Astrocyte (in vitro differentiated cells and primary cell): ENCODE measurements at regions not wholly inside any gene's neighbourhood (a gene's known extent, or its start where the extent isn't known, plus 50 kb on each side); places are given as distances from the start of the nearest gene placed in this dataset.
"Not testable (repeated sequence)": the region's sequence is repeated elsewhere in the genome, so short reads cannot be mapped to it uniquely, and the experiment has no call there.

ENCODE experiments used
- DNase-seq: peaks from one replicate; pipeline ENCODE4 v3.0.0-alpha.2; 2010; ENCODE audit warnings: low read depth
- FAIRE-seq: peaks from 2 replicates; lab custom pipeline; 2011; peaks lifted over from hg19 to GRCh38; lab: Jason Lieb, UNC
- H2AFZ ChIP-seq: 2 replicates; pipeline ENCODE4 v1.6.0; 2012; ENCODE audit warnings: low read depth, low read length, inconsistent platforms
- H3K27ac ChIP-seq: 2 replicates; pipeline ENCODE4 v1.5.1; 2011; ENCODE audit warnings: low read depth, low read length, inconsistent platforms
- H3K27me3 ChIP-seq: 2 replicates; pipeline ENCODE4 v1.6.0; 2011; ENCODE audit warnings: low read length, inconsistent platforms; ENCODE audit not compliant: insufficient read depth
- H3K36me3 ChIP-seq: 2 replicates; pipeline ENCODE4 v1.5.1; 2011; ENCODE audit warnings: low read length, inconsistent platforms; ENCODE audit not compliant: insufficient read depth
- H3K4me1 ChIP-seq: 2 replicates; pipeline ENCODE4 v1.5.1; 2011; ENCODE audit warnings: low read length, inconsistent platforms; ENCODE audit not compliant: insufficient read depth
- H3K4me2 ChIP-seq: 2 replicates; pipeline ENCODE4 v1.6.0; 2012; ENCODE audit warnings: low read length, inconsistent platforms
- H3K4me3 ChIP-seq: 2 replicates; pipeline ENCODE4 v1.5.1; 2011; ENCODE audit warnings: low read depth, mild to moderate bottlenecking, low read length, inconsistent platforms; ENCODE audit not compliant: insufficient read depth
- H3K79me2 ChIP-seq: 2 replicates; pipeline ENCODE4 v1.6.0; 2012; ENCODE audit warnings: mild to moderate bottlenecking, low read length, inconsistent platforms; ENCODE audit not compliant: insufficient read depth
- H3K9ac ChIP-seq: 2 replicates; pipeline ENCODE4 v1.6.0; 2012; ENCODE audit warnings: mild to moderate bottlenecking, low read length, inconsistent platforms
- H3K9me3 ChIP-seq: 2 replicates; pipeline ENCODE4 v1.5.1; 2012; ENCODE audit warnings: low read depth, mild to moderate bottlenecking, low read length, inconsistent platforms; ENCODE audit not compliant: insufficient read depth
- H4K20me1 ChIP-seq: 2 replicates; pipeline ENCODE4 v1.6.0; 2012; ENCODE audit warnings: low read length, inconsistent platforms; ENCODE audit not compliant: insufficient read depth
- H3K27ac Mint-ChIP-seq: one replicate; pipeline ENCODE4 v1.8.0; 2021; ENCODE audit warnings: mild to moderate bottlenecking, mixed read lengths; ENCODE audit not compliant: unreplicated experiment
- H3K27me3 Mint-ChIP-seq: one replicate; pipeline ENCODE4 v1.8.0; 2021; ENCODE audit warnings: low read depth, mixed read lengths; ENCODE audit not compliant: unreplicated experiment
- H3K36me3 Mint-ChIP-seq: one replicate; pipeline ENCODE4 v1.8.0; 2021; ENCODE audit warnings: low read depth, mixed read lengths; ENCODE audit not compliant: unreplicated experiment
- H3K4me1 Mint-ChIP-seq: one replicate; pipeline ENCODE4 v1.8.0; 2021; ENCODE audit warnings: low read depth, mixed read lengths; ENCODE audit not compliant: unreplicated experiment
- H3K4me3 Mint-ChIP-seq: one replicate; pipeline ENCODE4 v1.8.0; 2021; ENCODE audit warnings: mild to moderate bottlenecking, moderate library complexity, mixed read lengths; ENCODE audit not compliant: unreplicated experiment
- H3K9me3 Mint-ChIP-seq: one replicate; pipeline ENCODE4 v1.8.0; 2021; ENCODE audit warnings: mild to moderate bottlenecking, mixed read lengths; ENCODE audit not compliant: unreplicated experiment
- EZH2 ChIP-seq: IDR thresholded peaks from 2 replicates; pipeline ENCODE4 v1.6.1; 2012; ENCODE audit warnings: mild to moderate bottlenecking, low read length, inconsistent platforms; ENCODE audit not compliant: insufficient read depth
- TF ChIP-seq, protein P1 (sequence below): IDR thresholded peaks from 2 replicates; pipeline ENCODE4 v1.5.1; 2011; ENCODE audit warnings: low read depth, mild to moderate bottlenecking, inconsistent platforms, low read length, moderate library complexity; ENCODE audit not compliant: insufficient read depth

DNA sequence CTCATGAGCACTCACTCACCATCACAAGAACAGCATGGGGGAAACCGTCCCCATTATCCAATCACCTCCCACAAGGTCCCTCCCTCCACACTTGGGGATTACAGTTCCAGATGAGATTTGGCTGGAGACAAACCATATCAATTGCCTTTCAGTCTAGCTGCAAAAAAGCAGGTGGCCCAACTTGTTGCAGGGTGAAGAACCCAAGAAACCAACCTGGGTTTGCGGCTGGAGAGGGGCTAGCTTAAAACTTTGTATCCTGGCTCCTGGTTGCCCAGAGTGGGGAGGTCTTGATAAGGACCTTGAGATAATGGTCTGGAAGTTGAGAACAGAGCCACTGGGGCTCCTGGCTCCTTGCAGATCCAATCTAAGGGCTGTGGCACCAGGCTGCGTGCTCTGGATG, 122.8 kb upstream of the PCBD1 start:
- Histone ChIP-seq H3K79me2 (no peaks in the 10 kb centered on the region), H2AFZ (no peak overlapping the region), H3K9ac (no peak overlapping the region), H3K36me3 (no peaks in the 10 kb centered on the region), H3K4me2 (no peak overlapping the region), H3K27me3 (peaks cover 7% of the 10 kb centered on the region), H3K4me1 (no peaks in the 10 kb centered on the region), H3K9me3 (no peaks in the 10 kb centered on the region), H4K20me1 (no peaks in the 10 kb centered on the region), H3K4me3 (no peak overlapping the region), H3K27ac (no peak overlapping the region)
- DNase-seq (no peak), FAIRE-seq (no peak)
- no peak overlapping the region for H3K27ac Mint-ChIP-seq
- H3K9me3 Mint-ChIP-seq: peaks cover 4% of the 10 kb centered on the region
- H3K36me3 Mint-ChIP-seq: no peaks in the 10 kb centered on the region
- no peak overlapping the region for H3K4me3 Mint-ChIP-seq
- no peak for TF ChIP-seq EZH2
- TF ChIP-seq, protein P1, sequence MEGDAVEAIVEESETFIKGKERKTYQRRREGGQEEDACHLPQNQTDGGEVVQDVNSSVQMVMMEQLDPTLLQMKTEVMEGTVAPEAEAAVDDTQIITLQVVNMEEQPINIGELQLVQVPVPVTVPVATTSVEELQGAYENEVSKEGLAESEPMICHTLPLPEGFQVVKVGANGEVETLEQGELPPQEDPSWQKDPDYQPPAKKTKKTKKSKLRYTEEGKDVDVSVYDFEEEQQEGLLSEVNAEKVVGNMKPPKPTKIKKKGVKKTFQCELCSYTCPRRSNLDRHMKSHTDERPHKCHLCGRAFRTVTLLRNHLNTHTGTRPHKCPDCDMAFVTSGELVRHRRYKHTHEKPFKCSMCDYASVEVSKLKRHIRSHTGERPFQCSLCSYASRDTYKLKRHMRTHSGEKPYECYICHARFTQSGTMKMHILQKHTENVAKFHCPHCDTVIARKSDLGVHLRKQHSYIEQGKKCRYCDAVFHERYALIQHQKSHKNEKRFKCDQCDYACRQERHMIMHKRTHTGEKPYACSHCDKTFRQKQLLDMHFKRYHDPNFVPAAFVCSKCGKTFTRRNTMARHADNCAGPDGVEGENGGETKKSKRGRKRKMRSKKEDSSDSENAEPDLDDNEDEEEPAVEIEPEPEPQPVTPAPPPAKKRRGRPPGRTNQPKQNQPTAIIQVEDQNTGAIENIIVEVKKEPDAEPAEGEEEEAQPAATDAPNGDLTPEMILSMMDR: no peak
- peaks cover 5% of the 10 kb centered on the region for H3K4me1 Mint-ChIP-seq
- peaks cover 60% of the 10 kb centered on the region for H3K27me3 Mint-ChIP-seq

DNA sequence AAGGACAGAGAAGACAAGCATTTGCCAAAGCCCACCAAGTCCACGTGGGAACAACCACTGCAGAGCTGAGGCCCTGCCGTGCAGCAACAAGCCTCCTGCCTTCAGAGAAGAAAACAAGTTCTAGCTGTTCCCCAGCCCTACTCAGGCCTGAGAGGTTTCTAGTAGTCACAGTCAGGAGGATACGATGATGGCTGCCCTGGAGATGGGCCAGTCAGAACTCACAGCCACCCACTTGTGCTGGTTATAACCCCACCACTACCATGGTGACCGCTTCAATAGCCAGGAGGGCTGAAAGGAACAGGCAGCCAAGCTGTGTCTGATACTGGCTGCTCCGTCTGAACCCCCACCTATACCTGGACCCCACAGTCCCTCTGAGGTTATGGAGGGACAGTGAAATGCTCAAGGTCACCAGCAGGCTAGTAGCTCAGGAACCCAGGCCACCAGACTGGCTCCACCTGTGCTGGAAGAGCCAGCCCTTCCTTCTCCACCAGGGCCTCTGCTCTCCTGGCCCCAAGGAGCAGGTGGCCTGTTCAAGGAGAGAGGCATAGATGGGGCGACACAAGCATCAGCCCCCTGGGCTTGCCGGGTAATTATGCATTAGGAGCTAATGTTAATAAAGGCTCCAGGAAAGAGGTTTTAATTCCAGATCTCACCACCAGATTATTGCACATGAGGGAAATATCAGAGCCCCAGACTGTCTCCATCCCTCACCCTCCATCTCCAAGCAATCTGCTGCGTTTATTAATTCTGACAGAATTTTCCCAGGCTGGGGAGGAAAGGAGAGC, 125.8 kb upstream of the PCBD1 start:
- H3K79me2 ChIP-seq: no peaks in the 10 kb centered on the region
- H3K27ac ChIP-seq: no peak overlapping the region
- Mint-ChIP-seq H3K36me3 (no peaks in the 10 kb centered on the region), H3K4me3 (no peak overlapping the region), H3K4me1 (peaks cover 5% of the 10 kb centered on the region), H3K9me3 (peaks cover 4% of the 10 kb centered on the region), H3K27me3 (peaks cover 47% of the 10 kb centered on the region), H3K27ac (no peak overlapping the region)
- no peak for FAIRE-seq
- no peak overlapping the region for H3K4me3 ChIP-seq
- H4K20me1 ChIP-seq: no peaks in the 10 kb centered on the region
- H3K9ac ChIP-seq: no peak overlapping the region
- no peaks in the 10 kb centered on the region for H3K36me3 ChIP-seq
- TF ChIP-seq, protein P1: no peak
- no peak for TF ChIP-seq EZH2
- H3K4me2 ChIP-seq: no peak overlapping the region
- H3K9me3 ChIP-seq: no peaks in the 10 kb centered on the region
- H3K4me1 ChIP-seq: no peaks in the 10 kb centered on the region
- no peak overlapping the region for H2AFZ ChIP-seq
- H3K27me3 ChIP-seq: peaks cover 3% of the 10 kb centered on the region
- no peak for DNase-seq

DNA sequence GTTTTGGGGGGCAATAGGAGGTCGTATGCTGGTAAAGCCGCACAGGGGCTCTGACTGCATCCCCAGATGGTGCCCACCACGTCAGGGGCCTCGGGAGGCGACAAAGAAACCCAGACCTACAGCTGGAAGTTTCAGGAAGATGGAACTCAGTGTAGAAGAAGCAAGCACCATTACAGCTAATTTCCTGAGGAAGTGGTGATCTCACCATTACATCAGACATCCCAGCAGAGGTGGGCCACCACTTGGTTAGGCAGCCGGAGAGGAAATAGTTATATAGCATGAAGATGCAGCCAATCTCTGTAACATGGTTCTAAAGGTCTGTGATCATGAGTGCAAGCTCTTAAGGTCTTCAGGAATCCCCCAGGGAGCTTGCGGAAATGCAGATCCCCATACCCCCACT, 127.3 kb upstream of the PCBD1 start:
- no peak overlapping the region for H3K27ac ChIP-seq
- no peak overlapping the region for H3K4me3 ChIP-seq
- no peaks in the 10 kb centered on the region for H3K36me3 Mint-ChIP-seq
- FAIRE-seq: no peak
- peaks cover 5% of the 10 kb centered on the region for H3K4me1 Mint-ChIP-seq
- no peaks in the 10 kb centered on the region for H3K79me2 ChIP-seq
- TF ChIP-seq, protein P1: no peak
- TF ChIP-seq EZH2: no peak
- H3K4me2 ChIP-seq: no peak overlapping the region
- no peaks in the 10 kb centered on the region for H3K9me3 ChIP-seq
- no peak overlapping the region for H3K27ac Mint-ChIP-seq
- peaks cover 4% of the 10 kb centered on the region for H3K9me3 Mint-ChIP-seq
- no peaks in the 10 kb centered on the region for H3K36me3 ChIP-seq
- H3K27me3 Mint-ChIP-seq: peaks cover 44% of the 10 kb centered on the region
- no peak overlapping the region for H2AFZ ChIP-seq
- no peak overlapping the region for H3K9ac ChIP-seq
- no peak overlapping the region for H3K4me3 Mint-ChIP-seq
- H4K20me1 ChIP-seq: no peaks in the 10 kb centered on the region
- no peak for DNase-seq
- H3K27me3 ChIP-seq: no peaks in the 10 kb centered on the region
- H3K4me1 ChIP-seq: no peaks in the 10 kb centered on the region

DNA sequence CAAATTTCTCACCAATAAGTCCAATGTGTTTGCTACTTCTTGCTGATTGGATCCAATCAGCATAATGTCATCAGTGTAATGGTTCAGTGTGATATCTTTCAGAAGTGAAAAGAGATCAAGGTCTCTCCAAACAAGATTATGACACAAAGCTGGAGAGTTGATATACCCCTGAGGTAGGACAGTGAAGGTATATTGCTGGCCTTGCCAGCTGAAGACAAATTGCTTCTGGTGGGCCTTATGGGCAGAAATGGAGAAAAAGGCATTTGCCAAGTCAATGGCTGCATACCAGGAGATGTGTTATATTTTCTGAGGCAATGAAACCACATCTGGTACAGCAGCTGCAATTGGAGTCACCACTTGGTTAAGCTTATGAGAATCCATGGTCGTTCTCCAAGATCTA, 131.7 kb upstream of the PCBD1 start:
- not testable (repeated sequence) for H3K4me1 Mint-ChIP-seq, DNase-seq, H3K4me3 Mint-ChIP-seq, H3K36me3 ChIP-seq, H3K9ac ChIP-seq, H3K4me1 ChIP-seq, H3K4me3 ChIP-seq, H3K9me3 Mint-ChIP-seq, H3K36me3 Mint-ChIP-seq, H3K27ac Mint-ChIP-seq, H3K9me3 ChIP-seq, H3K27me3 ChIP-seq, H2AFZ ChIP-seq, FAIRE-seq, H4K20me1 ChIP-seq, H3K79me2 ChIP-seq, H3K4me2 ChIP-seq, H3K27ac ChIP-seq
- peaks cover 17% of the 10 kb centered on the region for H3K27me3 Mint-ChIP-seq
